ENCODE measurements at regions not wholly inside any gene's neighbourhood (a gene's known extent, or its start where the extent isn't known, plus 50 kb on each side); places are given as distances from the start of the nearest gene placed in this dataset.

GRCh38 chr9:109913461-109913810 lies 133.4 kb downstream of the PALM2AKAP2 start:
- no peak for DNase-seq

GRCh38 chr9:109914280-109915027 lies 134.5 kb downstream of the PALM2AKAP2 start:
- DNase-seq, result no peak

- DNase-seq, result no peak
Measured at GRCh38 chr9:109916316-109916715, 136.3 kb downstream of the PALM2AKAP2 start.

GRCh38 chr9:109918339-109919163 lies 138.6 kb downstream of the PALM2AKAP2 start:
- DNase-seq, result no peak

- DNase-seq, result no peak
Measured at GRCh38 chr9:109919736-109920408, 139.9 kb downstream of the PALM2AKAP2 start.

GRCh38 chr9:109922617-109923470 lies 142.8 kb downstream of the PALM2AKAP2 start:
- no peak for DNase-seq

- no peak for DNase-seq
Measured at GRCh38 chr9:109923471-109923760, 143.4 kb downstream of the PALM2AKAP2 start.

DNA sequence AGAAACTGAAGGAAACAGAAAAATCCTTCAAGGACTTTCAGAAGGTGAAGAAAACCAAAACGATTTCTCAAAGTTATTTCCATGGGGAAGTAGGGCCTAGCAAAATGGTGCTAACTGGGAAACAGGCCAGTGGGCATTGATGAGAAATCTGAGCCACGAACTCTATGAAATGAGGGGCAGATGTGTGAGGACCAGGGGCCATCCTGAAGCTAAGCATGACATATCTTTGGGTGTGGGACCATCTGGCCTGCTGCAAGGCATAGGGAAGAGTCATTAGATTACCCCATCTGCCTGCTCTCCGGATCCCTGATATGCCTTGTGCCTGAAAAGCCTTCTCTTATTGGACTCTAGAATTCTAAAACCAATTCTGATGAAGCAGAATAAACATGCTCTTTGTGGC lies 143.8 kb downstream of the PALM2AKAP2 start:
- no peak for DNase-seq

DNA sequence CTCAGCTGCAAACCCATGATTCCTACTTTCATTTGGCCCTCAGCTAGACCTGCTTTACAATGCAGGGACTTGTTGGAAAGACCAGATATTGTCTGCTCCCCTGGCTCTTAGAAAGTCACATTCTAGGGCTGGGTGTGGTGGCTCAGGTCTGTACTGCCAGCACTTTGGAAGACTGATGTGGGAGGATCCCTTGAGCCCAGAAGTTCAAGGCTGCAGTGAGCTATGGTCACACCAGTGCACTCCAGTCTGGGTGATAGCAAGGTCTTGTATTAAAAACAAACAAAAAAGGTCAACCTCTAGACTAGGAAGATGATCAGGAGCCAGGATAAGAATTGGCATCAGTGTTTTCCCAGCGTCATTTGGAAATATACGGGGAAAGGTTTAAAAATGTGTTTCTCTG lies 145.8 kb downstream of the PALM2AKAP2 start:
- DNase-seq, result no peak

DNA sequence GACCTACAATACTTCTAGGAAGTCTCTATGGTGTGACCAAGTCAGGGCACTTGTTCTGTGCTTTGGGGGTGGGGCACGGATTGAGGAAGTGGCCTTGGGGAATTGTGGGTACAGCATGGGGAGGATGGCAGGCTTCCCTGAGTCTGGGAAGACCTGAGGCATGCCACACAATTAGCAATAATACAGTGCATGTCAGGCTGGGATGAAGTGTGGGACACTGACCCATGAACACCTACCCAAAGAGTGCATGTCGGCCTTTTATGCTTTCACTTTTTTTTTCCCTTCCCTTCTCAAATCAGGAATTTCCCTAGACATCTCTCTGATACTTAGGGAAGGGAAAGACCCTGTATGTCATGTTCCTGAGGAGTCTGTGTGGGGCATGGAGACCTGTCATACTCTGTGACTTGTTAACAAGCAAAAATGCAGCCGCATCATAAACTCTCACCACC lies 146.4 kb downstream of the PALM2AKAP2 start:
- no peak for DNase-seq

DNA sequence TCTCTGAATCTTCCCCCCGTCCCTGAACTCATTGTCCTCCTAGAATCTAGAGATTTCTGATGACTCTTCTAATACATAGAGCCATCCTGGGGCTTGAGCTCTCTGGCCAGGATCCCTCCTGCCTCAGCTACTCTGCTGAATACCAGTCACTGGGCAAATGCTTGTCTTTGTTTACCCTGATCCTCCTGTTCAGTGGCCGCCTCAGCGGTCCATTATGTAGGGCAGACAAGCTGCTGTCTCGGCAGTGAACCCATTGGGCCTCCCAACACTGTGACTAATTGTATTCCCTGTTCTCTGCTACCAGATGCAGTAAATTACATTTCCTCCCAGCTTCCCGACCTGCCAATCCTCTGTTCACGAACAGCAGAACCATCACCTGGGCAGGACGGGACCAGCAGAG lies 151.6 kb downstream of the PALM2AKAP2 start:
- no peak for DNase-seq

GRCh38 chr9:109934136-109934856 lies 154.3 kb downstream of the PALM2AKAP2 start:
- no peak for DNase-seq

DNA sequence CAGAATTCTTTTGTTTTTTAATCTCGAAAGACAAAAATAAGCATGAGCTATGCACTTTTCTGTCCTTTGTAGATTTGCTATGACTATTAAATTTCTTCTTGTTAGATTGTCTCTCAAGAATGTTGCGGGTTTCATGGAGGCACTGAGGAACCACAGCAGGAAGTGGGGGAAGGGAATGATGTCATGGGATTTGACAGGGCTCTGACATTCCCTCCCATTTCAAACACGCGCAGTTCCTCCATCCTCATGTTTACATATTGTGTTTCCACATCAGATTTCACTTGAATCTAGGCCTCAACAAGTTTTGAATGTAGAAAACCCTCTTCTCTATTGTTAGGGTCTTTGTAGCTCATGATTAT lies 154.8 kb downstream of the PALM2AKAP2 start:
- DNase-seq, result no peak

DNA sequence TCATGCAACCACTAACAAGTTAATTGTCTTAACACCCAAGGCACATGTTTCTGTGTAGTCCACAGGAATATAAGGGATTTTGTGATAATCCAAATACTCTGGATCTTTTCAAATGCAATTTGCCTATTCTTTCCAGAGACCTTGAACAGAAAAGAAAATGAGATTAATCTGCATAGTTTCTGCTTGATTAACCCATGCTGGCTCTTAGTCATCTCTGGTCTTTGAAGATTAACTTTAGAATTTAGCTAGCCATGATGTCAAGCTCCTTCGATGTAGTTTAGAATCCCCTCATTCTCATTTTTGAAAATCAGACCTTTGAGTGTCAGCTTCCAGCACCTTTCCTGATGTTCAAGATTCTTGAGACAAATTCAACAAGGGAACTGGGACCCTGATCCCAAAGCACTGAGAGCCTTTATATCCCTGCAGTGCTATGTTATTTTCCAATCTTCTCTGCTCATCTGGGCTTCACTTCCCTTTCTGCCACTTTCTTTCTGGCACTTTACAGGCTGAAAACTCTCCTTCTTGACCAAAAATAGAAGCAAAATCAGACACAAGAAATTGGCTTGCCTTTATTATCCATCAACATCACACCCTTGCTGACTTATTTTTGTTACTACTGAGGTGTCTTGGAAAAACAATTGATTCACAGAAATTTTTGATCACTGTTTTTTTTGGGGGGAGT lies 155.5 kb downstream of the PALM2AKAP2 start:
- DNase-seq, result no peak

DNA sequence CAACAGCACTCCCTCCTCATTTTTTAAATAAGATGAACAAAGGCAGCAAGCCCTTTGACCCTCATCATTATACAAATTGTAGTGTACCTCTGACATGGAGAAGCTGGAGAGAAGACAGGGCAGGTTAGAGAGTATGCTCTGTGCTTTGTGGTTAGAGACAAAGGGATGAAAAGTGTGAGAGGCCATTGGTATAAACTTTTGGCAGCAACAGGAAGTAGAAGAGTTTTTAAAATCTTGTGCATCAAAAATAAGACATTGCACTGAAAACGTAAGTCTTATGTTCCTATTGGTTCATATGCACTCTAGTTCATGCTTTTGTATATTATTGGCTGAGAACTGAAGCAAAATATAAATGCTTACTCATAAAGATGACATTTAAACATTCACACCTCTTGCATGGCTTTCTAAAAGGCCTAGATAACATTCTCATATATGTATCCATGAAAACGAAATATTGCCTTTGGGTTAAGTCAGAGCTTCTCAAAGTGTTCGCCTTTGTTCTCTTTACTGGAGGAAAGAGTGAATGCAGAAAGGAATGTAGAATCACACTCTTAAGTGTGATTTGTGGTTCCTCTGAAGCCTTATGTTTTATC lies 158.0 kb downstream of the PALM2AKAP2 start:
- DNase-seq, result no peak

- no peak for DNase-seq
Measured at GRCh38 chr9:109939698-109940342, 159.8 kb downstream of the PALM2AKAP2 start.

- DNase-seq, result no peak
Measured at GRCh38 chr9:109940561-109940960, 160.6 kb downstream of the PALM2AKAP2 start.

DNA sequence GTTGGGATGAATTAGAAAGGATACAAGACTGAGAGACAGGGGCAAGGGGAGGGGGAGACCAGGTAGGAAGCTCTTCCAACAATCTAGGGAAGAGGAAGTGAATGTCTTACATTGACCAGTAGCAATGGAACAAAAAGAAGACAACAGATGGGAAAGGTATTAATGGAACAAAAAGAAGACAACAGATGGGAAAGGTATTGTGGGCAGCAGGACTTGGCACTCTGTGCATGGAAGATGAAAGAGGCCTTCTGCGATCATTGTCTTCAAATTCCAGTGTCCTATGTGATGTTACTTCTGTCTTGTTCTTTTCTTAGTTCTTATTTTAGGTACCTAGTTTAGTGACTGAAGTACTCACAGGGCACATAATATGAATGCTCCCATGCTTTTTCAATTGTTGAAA lies 161.8 kb downstream of the PALM2AKAP2 start:
- no peak for DNase-seq

DNA sequence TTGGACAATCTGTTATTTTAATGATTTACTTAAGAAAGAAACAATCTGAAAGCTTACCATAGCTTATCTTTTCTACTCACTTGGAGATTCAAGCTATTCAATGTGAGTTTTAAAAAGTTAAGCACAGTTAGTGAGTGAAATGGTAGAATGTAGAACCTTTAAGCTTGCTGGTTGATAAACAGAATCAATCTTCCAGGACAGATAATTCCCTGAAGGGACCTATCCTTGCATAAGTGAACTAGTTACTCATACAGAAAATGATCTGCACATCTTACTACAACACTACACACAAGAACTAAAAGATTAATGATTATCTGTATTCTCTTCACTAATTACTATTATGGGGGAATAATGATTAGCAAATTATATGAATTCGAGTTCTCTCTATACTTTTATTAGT lies 165.6 kb downstream of the PALM2AKAP2 start:
- no peak for DNase-seq

DNA sequence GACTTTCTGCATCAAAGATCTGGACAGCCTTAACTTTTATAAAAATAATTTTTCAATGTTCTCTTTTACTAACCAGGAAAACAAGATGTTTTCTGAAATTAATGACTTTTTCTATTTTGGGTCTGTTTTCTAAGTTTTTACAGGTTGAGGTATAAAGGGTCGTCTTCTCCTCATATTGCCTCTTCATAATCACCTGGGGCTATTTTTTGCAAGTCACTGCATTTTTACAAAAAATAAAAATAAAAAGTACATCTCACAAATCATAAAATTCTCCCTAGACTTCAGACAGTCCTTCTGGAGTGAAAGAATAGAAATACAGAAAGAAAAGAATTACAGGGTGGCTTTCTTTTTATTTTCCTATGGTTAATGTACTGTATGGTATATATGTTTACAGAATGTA lies 168.5 kb downstream of the PALM2AKAP2 start:
- DNase-seq, result no peak
